Cardiac fibroblast (primary cell): ENCODE measurements at regions not wholly inside any gene's neighbourhood (a gene's known extent, or its start where the extent isn't known, plus 50 kb on each side); places are given as distances from the start of the nearest gene placed in this dataset.

Experiments used
- DNase-seq, 2 donors: peaks; one replicate each; pipeline versions ENCODE4 v3.0.0 to v3.0.0-alpha.2; 2010; ENCODE audit warnings: low read depth in 2 of 2
- H3K4me3 ChIP-seq, 2 donors: replicated peaks in 1 of 2; 1 replicate in 1 of 2; 2 replicates in 1 of 2; pipeline ENCODE4 v1.5.1; 2011; ENCODE audit warnings: low read depth in 2 of 2, low read length in 2 of 2, mild to moderate bottlenecking in 2 of 2, moderate library complexity in 1 of 2
- CTCF ChIP-seq: IDR thresholded peaks from one replicate; pipeline ENCODE4 v1.5.1; 2011; ENCODE audit warnings: low read depth, mild to moderate bottlenecking, low read length, inconsistent platforms

DNA sequence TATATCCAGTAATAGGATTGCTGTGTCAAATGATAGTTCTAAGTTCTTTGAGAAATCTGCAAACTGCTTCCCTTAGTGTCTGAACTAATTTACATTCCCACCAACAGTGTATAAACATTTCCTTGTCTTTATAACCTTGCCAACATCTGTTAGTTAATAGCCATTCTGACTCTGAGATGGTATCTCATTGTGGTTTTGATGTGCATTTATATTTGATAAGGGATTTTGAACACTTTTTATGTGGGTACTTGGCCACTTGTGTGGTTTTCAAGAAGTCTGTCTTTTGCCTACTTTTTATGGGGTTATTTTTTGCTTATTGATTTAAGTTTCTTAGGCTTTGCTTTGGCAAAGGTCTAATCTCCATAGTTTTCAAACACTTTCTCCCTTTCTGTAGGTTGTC, 189.9 kb upstream of the CXCL13 start:
- DNase-seq = no peak
- H3K4me3 ChIP-seq = no peak overlapping the region
- no peak for TF ChIP-seq CTCF

DNA sequence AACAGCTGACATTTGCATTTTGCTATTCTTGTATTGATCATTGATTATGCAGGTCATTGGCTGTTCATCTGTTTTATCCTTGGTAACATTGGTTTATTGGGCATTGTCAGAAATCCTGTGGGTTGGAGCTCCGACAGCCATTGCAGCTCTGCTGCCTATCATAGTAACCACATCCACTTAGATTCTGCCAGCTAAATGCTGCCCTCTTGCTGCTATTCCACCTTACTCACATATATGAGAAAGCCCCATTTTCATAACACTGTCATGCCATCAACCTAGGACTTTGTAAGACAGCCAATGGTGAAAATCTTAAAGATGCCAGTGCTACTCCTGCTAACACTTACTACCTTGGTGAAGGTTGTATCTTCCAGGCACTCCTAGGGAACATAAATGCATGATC, 187.3 kb upstream of the CXCL13 start:
- no peak for TF ChIP-seq CTCF
- H3K4me3 ChIP-seq = no peak overlapping the region
- DNase-seq = peak in 1 of 2 donors; percentile 20

- H3K4me3 ChIP-seq = no peak overlapping the region
- no peak for TF ChIP-seq CTCF
- no peak for DNase-seq
Observed at GRCh38 chr4:77430847-77431246, 174.8 kb upstream of the CXCL13 start.

GRCh38 chr4:77431546-77431945, 174.1 kb upstream of the CXCL13 start:
- no peak for DNase-seq
- no peak overlapping the region for H3K4me3 ChIP-seq
- no peak for TF ChIP-seq CTCF

DNA sequence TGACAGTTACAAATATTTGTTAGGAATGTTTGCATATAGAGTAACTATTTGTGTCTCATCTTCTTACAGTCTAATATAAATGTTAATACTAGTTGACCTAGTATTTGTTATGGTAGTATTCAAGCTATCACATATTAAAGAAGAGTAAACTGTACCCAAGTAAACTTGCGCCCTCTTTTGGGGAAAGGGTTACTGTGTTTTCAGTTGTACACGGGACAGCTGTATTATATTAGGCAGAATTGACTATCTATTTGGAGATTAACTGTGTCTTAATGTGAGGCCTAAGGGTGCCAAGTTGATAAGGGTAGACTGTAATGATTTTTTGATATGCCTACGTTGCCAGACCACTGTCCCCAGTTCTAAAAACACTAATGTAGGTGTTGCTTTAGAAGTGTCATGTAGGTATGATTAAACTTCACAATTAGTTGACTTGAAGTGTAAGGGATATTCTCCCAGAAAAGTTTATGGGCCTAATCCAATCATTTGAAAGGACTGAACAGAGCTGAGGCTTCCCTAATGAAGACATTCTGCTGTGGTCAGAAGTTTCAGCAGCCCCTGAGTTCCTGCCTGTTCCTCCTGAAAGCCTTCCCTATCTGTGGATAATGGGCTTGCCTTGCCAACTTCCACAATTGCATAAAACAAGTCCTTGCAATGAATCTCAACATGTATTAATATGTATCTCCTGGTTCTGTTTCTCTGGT, 172.8 kb upstream of the CXCL13 start:
- DNase-seq = peak; percentile 6 to 19
- no peak overlapping the region for H3K4me3 ChIP-seq
- no peak for TF ChIP-seq CTCF

DNA sequence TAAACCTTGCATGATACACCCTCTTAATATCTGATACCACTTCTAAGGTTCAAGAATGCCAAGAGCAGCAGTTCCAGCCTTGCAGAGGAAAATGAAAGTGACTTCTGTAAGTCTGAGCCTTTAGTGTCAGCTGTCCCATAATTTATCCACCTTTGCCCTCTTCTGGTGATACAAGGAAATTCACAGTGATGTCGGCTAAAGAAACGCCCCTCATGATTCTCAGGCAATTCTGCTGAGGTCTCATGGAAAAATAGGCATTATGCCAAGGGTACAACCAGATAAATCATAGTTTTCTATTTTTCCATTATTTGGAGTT, 172.2 kb upstream of the CXCL13 start:
- peak; percentile 58 to 71 for DNase-seq
- peak; percentile 48 for TF ChIP-seq CTCF
- no peak overlapping the region for H3K4me3 ChIP-seq
